Right lung (tissue), 2 donors: ENCODE measurements at regions not wholly inside any gene's neighbourhood (a gene's known extent, or its start where the extent isn't known, plus 50 kb on each side); places are given as distances from the start of the nearest gene placed in this dataset.
"Not testable (repeated sequence)": the region's sequence is repeated elsewhere in the genome, so short reads cannot be mapped to it uniquely, and the experiment has no call there.

Source experiments
- DNase-seq, 2 donors: peaks; one replicate each; pipeline ENCODE4 v3.0.0-alpha.2; 2013

- no peak for DNase-seq
These were observed 436.0 kb downstream of the MIAT start for GRCh38 chr22:27093422-27093821.

DNA sequence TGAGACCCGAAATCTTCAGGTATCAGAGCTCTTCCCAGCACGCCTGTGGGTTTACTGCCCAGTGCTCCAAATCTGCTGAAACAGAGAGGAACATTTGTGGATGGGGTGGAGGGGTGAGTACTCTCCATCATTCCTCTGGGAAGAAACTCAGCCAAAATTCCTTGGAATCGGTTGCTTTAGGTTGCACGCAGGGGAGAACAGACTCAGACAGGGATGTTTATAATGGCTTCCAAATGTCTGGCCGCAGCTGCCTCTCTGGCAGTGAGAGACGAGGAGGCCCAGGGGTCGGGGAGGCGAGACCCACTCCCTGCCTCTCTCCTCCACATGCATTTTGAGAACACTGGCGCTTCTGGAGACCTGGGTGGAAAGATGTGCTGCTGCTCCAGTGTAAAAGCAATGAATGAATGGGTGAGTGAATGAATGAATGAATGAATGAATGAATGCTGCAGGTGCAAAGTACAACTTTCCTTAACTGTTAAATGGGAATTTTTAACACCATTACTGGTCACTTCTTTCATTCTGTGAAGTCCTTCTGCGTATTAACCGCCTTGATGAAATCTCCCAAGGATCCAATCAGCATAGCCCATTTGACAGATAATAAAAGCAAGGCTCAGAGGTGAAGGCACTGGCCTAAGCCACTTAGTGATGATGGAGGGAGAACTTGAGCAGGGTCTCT is 437.4 kb downstream of the MIAT start:
- no peak for DNase-seq

GRCh38 chr22:27097506-27097905 is 440.1 kb downstream of the MIAT start:
- no peak for DNase-seq

GRCh38 chr22:27097933-27098332 is 440.5 kb downstream of the MIAT start:
- DNase-seq: no peak

DNA sequence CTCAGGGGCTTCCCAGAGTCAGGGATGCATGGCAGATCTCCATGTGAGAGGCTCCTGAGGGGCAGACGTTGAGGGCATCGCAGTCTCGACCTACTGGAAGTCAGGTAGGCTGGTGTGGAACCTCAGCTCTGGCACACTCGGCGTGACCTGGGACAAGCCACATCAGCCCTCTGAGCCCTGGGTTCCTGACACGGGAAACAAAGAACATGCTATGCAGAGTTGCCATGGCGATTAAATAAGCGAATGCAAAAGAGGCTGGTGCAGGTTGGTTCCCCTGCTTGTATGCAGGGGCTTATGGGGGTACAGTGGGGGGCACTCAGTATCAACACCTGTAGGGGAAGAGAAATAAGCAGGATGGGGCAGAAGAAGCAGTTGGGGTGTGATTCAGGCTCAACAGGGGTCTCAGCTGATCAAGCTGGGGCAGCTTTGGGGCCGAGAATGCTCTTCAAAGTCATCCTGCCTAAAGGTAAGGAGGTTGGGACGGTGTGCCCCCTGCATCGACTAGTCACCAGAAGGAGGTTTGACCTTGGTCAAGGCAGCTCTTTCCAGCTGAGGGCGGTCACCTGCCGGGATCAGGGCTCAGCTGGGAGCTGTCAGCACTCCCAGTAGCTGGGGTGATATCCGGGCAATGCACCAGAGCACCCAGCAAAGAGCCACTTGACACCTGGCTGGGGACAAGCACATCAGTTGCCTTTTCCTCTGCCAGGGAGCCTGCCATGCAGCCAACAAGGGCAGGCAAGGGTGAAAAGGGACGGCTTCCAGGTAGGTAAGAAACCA is 442.7 kb downstream of the MIAT start:
- DNase-seq: no peak

GRCh38 chr22:27100789-27101188 is 443.4 kb downstream of the MIAT start:
- no peak for DNase-seq

- no peak for DNase-seq
These were observed 443.9 kb downstream of the MIAT start for GRCh38 chr22:27101288-27101687.

- DNase-seq: no peak
These were observed 447.1 kb downstream of the MIAT start for GRCh38 chr22:27104449-27104848.

DNA sequence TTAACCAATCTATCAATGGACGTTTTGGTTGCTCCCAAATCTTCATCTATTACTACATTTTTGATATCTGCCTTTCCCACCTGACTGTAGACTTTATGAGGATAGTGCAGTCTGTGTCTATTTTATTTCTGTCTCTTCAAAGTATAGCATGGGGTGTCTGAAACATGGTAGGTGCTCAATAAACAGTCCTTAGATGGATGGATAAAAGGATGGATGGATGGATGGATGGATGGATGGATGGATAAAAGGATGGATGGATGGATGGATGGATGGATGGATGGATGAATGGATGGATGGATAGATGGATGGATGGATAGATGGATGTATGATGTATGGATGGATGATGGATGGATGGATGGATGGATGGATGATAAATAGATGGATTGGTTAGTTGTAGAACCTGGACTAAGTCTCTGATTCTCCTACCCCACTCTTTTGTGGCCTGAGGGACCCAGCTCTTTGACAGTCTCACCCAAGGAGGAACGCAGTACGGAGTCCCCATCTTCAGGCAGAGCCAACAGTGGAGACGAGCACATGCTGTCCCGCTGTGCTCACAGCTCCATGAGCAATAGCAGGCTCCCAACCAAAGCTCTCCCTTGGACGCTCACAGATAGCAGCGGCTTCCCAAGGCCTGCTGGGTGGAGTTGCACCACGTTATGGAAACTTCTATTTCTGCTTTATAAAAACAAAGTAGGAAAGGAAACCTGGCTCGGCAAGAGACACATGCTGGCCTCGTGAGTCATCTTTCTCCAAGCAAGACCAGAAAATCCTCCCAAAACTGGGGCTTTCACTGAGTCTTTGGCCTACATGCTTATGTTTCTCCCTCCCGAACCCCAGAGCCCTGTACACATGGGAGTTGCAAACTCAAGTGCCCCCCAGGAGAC is 448.0 kb downstream of the MIAT start:
- DNase-seq: no peak

DNA sequence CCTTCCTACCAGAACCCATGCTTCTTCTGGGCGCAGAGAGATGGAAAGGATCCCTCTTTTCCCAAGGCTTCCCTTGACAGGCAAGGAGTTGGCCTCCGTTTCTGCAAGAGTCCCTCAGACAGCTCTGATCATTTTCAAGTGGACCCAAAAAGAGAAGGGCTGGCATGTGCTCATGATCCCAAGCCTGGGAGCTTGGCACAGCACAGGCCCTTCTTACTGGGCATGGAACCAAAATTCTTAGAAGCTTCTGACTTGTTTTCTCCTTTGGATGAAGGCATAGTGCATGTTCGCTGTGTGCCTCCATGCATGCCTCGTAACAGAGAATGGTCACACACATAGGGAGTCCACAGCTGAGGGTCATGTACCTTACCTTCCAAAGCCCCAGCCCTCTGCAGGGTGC is 449.6 kb downstream of the MIAT start:
- no peak for DNase-seq

DNA sequence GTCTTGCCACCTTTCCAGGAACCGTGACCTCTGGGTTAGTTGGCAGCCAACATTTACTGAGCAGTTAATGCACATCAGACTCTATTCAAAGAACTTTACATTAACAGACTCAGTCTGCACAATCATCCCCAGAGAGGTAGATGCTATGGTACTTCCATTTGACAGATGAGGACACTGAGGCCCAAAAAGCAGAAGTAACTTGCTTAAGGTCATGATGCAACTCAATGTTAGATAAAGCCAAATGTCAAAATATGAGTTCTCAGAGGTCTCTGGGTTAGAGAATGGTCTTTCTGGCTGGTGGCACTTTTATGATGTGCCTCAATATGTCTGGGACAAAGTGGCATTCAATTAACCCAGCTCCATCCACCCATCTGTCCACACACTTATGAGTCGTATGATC is 450.0 kb downstream of the MIAT start:
- no peak for DNase-seq

DNA sequence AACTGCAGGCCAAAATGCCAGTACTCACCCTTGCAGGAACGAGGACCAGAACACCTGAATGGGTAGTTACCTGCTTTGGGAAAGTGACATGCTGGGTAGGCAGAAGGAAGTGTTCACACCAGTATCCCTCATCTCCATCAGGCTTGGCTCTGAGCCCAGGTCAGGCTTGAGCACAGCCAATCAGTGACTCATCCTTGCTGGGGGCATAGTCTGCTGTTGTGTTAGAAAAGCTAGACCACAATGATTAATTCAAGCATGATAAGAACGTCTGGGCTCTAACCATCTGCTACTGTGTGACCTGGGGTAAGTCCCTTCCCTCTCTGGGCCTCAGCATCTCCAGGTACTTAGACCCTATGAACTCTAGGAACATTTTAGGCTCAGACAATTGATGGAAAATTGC is 450.4 kb downstream of the MIAT start:
- DNase-seq: no peak

DNA sequence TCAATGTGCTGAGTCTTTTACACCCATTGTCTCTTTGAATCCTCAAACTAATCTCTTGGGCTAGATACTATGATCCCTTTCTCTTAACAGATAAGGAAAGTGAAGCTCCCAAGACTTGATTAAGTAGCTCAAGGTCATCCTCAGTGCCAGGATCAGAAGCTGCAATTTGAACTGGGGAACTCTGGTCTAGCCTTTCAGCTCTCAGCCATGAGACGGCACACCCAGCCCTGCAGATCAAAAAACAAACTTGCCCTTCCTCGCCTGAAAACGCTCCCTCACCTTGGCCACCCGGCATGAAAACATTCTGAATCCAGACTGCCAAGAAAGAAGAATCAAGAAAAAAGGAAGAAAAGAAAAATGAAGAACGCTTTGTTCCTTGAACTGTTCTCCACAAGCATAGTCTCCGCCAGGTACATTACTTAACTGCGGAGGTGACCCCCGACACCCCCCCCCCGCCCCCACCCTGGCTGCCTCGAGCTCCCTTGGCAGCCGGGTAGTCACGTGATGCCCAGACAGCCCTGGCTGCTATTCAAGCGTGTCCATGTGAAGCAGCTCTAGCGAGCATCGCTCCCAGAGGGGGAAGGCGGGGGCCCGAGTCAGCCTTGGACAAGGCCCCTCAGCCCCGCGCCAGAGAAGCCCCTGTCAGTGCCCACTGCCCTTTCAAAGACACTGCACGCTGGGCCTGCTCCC is 451.2 kb downstream of the MIAT start:
- peak in 1 of 2 donors; percentile 9 for DNase-seq

GRCh38 chr22:27109406-27109805 is 452.0 kb downstream of the MIAT start:
- not testable (repeated sequence) for DNase-seq

DNA sequence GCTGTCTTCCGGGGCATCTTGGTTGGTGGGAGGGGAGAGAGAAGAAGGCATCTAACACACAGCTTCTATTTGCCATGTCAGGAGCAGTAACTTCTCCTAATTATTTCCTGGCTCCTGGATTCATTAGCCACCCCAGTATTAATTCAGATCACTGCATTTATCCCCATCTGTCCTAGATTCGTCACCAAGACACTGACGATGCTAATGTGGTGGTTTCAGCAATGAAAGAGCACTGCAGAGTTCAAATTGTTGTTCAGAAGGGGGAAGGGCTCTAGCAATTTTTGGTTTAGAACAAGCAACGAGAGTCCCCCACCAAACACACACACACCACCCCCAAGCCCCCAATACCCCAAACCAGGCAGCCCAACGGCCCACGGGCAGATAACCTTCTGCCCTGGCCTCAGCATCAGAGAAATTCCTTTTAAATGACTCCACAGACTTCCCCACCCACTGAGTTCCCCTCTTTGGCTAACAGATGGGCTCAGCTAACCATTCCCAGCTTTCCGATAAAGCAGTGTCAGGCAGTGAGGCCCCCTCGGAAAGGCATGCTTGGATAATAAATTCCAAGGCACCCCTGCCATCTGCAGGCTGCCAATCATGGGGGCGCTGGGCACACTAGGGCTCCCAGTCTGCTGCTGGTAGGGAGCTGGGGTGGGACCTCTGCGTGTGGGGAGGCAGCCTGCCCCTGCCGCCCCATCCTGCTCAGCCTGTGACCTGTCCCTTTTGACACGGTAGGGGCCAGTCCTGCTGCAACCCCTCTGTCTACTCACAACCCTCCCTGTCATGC is 453.5 kb downstream of the MIAT start:
- DNase-seq: no peak

- no peak for DNase-seq
These were observed 454.6 kb downstream of the MIAT start for GRCh38 chr22:27111796-27112672.

- DNase-seq: no peak
These were observed 455.8 kb downstream of the MIAT start for GRCh38 chr22:27113211-27113635.

GRCh38 chr22:27113641-27114040 is 456.3 kb downstream of the MIAT start:
- no peak for DNase-seq

- no peak for DNase-seq
These were observed 456.8 kb downstream of the MIAT start for GRCh38 chr22:27114186-27114585.

- DNase-seq: no peak
These were observed 458.0 kb downstream of the MIAT start for GRCh38 chr22:27115410-27115809.
